Glutamatergic neuron (in vitro differentiated cells): ENCODE measurements at regions not wholly inside any gene's neighbourhood (a gene's known extent, or its start where the extent isn't known, plus 50 kb on each side); places are given as distances from the start of the nearest gene placed in this dataset.

Experiments
- DNase-seq: peaks from one replicate; pipeline ENCODE4 v3.0.0; 2022
- H3K27ac Mint-ChIP-seq: one replicate; pipeline ENCODE4 v1.8.0; 2020; ENCODE audit warnings: mild to moderate bottlenecking, mixed read lengths, inconsistent platforms; ENCODE audit not compliant: unreplicated experiment
- H3K27me3 Mint-ChIP-seq: one replicate; pipeline ENCODE4 v1.8.0; 2020; ENCODE audit warnings: mild to moderate bottlenecking, moderate library complexity, mixed read lengths, inconsistent platforms; ENCODE audit not compliant: unreplicated experiment
- H3K36me3 Mint-ChIP-seq: one replicate; pipeline ENCODE4 v1.8.0; 2020; ENCODE audit warnings: mild to moderate bottlenecking, mixed read lengths, inconsistent platforms; ENCODE audit not compliant: unreplicated experiment
- H3K4me1 Mint-ChIP-seq: one replicate; pipeline ENCODE4 v1.8.0; 2020; ENCODE audit warnings: mild to moderate bottlenecking, low read depth, mixed read lengths, inconsistent platforms; ENCODE audit not compliant: unreplicated experiment
- H3K4me3 Mint-ChIP-seq: one replicate; pipeline ENCODE4 v1.8.0; 2020; ENCODE audit warnings: mild to moderate bottlenecking, mixed read lengths, inconsistent platforms; ENCODE audit not compliant: unreplicated experiment
- H3K9me3 Mint-ChIP-seq: one replicate; pipeline ENCODE4 v1.8.0; 2020; ENCODE audit warnings: mild to moderate bottlenecking, moderate library complexity, mixed read lengths, inconsistent platforms; ENCODE audit not compliant: unreplicated experiment
- CTCF ChIP-seq: fragments of 200-600 bp; sonication (generic); IDR thresholded peaks from one replicate; pipeline ENCODE4 v1.5.0; 2021; ENCODE audit not compliant: partially characterized antibody, unreplicated experiment

DNA sequence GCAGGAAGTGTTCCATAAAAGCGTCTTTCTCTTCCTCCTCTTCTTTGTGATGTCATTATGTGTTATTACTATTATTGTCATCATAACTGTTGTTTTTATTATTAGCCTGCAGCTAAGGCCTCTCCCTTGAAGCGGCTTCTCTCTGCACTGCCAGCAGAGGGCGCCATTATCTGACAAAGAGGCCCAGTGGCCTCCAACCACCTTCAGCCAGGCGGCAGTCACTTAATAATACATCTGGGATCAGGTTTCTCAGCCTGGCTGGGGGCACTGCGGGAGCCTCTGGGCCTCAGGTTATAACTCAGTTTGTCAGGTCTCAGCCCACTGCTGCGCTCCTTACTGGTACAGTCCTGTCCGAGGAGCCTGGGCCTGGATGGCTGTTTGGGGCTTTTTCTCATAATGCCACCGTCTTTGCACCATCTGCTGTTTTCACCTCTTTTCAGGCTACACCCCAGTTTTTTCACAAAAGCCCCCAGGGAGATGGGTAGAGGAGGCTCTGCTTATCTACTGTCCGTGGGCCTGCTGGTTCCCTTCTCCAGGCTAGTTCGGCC is 281.9 kb downstream of the NSG2 start:
- no peaks in the 10 kb centered on the region for H3K36me3 Mint-ChIP-seq
- peaks cover 4% of the 10 kb centered on the region for H3K27me3 Mint-ChIP-seq
- no peak overlapping the region for H3K27ac Mint-ChIP-seq
- peaks cover 8% of the 10 kb centered on the region for H3K4me1 Mint-ChIP-seq
- H3K9me3 Mint-ChIP-seq, result peaks cover 1% of the 10 kb centered on the region
- DNase-seq, result peak; percentile 91
- peak; percentile 95 for TF ChIP-seq CTCF
- H3K4me3 Mint-ChIP-seq, result no peak overlapping the region

- DNase-seq, result no peak
- Mint-ChIP-seq H3K4me3 (no peak overlapping the region), H3K36me3 (no peaks in the 10 kb centered on the region), H3K9me3 (peaks cover 1% of the 10 kb centered on the region), H3K4me1 (peaks cover 8% of the 10 kb centered on the region), H3K27ac (no peak overlapping the region), H3K27me3 (peaks cover 4% of the 10 kb centered on the region)
- TF ChIP-seq CTCF, result no peak
Measured at GRCh38 chr5:174327896-174328295, 282.4 kb downstream of the NSG2 start.

DNA sequence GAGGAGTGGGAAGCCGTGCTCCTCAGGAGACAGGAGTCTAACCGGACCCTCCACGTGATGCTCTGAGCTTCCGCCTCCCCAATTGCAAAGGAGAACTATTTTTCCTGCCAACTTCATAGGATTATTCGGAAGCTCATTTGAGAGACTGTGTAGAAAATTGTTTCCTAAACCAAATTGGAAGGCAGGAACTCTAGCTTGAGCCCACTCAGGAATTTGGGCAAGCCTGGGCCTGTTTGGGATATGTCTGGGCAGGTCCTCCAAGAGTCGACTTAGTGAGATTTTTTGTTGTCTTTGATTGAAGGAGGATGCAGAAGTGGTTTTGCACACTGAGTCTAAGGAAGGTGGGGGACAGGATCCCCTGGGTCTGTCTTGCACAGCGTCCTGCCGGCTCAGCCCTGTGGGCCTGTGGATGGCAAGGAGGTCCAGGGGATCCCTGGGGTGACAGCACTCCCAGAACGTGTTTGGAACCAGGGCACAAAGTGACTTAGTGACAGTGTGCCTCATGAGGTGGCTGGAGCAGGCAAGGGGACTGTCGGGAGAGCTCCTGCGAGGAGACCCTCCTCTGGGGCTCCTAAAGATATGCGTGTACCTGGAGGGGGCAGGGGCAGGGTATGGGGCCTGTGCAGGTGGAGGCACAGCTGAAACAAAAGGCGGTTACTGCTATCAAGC is 283.3 kb downstream of the NSG2 start:
- H3K4me3 Mint-ChIP-seq, result no peak overlapping the region
- peaks cover 4% of the 10 kb centered on the region for H3K27me3 Mint-ChIP-seq
- peak overlapping the region; percentile 53 for H3K27ac Mint-ChIP-seq
- no peak for TF ChIP-seq CTCF
- H3K4me1 Mint-ChIP-seq, result peaks cover 8% of the 10 kb centered on the region
- H3K36me3 Mint-ChIP-seq, result no peaks in the 10 kb centered on the region
- H3K9me3 Mint-ChIP-seq, result peaks cover 1% of the 10 kb centered on the region
- no peak for DNase-seq

- Mint-ChIP-seq H3K27me3 (peaks cover 4% of the 10 kb centered on the region), H3K27ac (peak overlapping the region; percentile 2), H3K4me1 (peaks cover 8% of the 10 kb centered on the region), H3K9me3 (peaks cover 1% of the 10 kb centered on the region), H3K36me3 (no peaks in the 10 kb centered on the region), H3K4me3 (no peak overlapping the region)
- no peak for TF ChIP-seq CTCF
- no peak for DNase-seq
Measured at GRCh38 chr5:174329738-174330137, 284.2 kb downstream of the NSG2 start.

DNA sequence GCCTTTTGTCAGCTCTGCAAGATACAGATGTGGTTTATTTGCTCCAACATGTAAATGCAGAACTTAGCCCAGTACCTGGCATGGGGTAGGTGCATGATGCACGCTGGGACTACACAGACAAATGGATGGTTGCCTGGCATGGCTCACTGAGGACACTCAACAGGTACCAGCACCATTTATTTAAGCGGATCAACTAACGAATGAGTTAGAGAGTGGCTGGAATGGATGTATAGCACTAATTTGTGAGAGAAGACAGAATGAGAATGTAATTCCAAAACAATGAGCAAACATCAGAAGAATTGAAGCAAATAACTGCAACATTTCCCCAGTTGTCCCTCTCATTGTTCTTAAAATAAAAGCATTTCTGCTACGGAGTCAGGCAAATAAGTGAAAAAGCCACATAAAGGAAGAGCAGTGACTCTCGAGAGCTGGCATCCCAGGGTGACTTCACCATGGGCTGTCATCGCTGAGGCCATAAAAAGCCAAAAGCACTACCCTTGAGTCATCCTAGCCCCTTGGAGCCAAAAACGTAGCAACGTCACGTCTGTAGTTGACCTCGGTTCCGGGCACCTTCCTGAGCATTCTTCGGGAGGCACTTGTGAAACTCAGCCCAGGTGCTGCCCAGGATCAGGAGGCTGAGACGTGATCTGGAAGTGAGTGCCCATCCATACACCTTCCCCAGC is 290.3 kb downstream of the NSG2 start:
- peaks cover 1% of the 10 kb centered on the region for H3K9me3 Mint-ChIP-seq

More for the DNA sequence above, 290.3 kb downstream of the NSG2 start:
- Mint-ChIP-seq H3K4me3 (no peak overlapping the region), H3K36me3 (no peaks in the 10 kb centered on the region), H3K4me1 (no peaks in the 10 kb centered on the region), H3K27me3 (no peaks in the 10 kb centered on the region), H3K27ac (no peak overlapping the region)
- no peak for DNase-seq
- no peak for TF ChIP-seq CTCF
